ENCODE measurements at regions not wholly inside any gene's neighbourhood (a gene's known extent, or its start where the extent isn't known, plus 50 kb on each side); places are given as distances from the start of the nearest gene placed in this dataset.

DNA sequence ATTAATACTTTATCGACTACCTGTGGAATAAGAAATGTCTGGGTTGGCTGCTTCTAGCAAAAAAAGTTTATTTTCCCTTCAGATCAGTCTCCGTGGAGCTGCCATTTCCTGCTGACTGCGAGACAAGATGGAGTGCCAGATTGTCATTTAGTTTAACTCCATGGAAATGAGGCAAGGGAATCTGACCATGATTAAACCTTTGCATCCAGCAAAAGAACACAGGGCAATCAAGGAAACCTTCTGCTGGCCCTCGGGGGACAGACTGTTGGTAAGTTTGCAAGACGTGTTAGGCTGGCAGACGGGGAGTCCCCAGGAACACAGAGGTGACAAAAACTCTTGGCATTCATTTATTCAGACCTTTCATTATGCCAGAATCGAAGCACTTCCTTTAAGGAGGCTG is 52.2 kb upstream of the SPACA1 start:
- H3K4me1 ChIP-seq (ENCODE audit: control insufficient read depth in 1 of 2, insufficient read depth in 2 of 2, low read length in 2 of 2): no peaks in the 10 kb centered on the region
- H2BK120ac ChIP-seq (ENCODE audit: insufficient read depth, low read length, poor library complexity): no peak overlapping the region
- no peak overlapping the region for H3K4me3 ChIP-seq (ENCODE audit: low read depth, low read length)
- H3K14ac ChIP-seq (ENCODE audit: low read length): no peak overlapping the region
- DNase-seq: no peak
- no peaks in the 10 kb centered on the region for H3K36me3 ChIP-seq (ENCODE audit: control insufficient read depth in 1 of 2, insufficient read depth in 2 of 2, low read length in 2 of 2)
- H3K18ac ChIP-seq (ENCODE audit: low read length): no peak overlapping the region
- no peak overlapping the region for H3K9ac ChIP-seq (ENCODE audit: low read length)
- no peak overlapping the region for H2BK12ac ChIP-seq (ENCODE audit: low read length)
- no peak overlapping the region for H3K4ac ChIP-seq (ENCODE audit: low read depth, low read length)
- no peak overlapping the region for H2AFZ ChIP-seq (ENCODE audit: insufficient read depth, low read length, poor library complexity)
- H3K27me3 ChIP-seq (ENCODE audit: insufficient read depth, low read length): no peaks in the 10 kb centered on the region
- H3K27ac ChIP-seq (ENCODE audit: low read depth, low read length): no peak overlapping the region
- H4K91ac ChIP-seq (ENCODE audit: low read depth, low read length): no peak overlapping the region
- peaks cover under 1% of the 10 kb centered on the region for H3K9me3 ChIP-seq (ENCODE audit: insufficient read depth, low read depth, low read length)
- H3K23ac ChIP-seq (ENCODE audit: low read length): no peak overlapping the region
- no peak overlapping the region for H3K4me2 ChIP-seq (ENCODE audit: low read length)
- H2AK5ac ChIP-seq (ENCODE audit: low read length): no peak overlapping the region
- no peaks in the 10 kb centered on the region for H3K79me1 ChIP-seq (ENCODE audit: low read length)
- no CpG with 5 or more reads among the region's 7 CpGs for WGBS (ENCODE audit: extremely low coverage, insufficient coverage, insufficient read length)
- no peak overlapping the region for H4K12ac ChIP-seq (ENCODE audit: low read depth, low read length)
- no peak overlapping the region for H2BK5ac ChIP-seq (ENCODE audit: low read depth, low read length, poor library complexity)
- H3K79me2 ChIP-seq (ENCODE audit: control insufficient read depth, insufficient read depth, low read length, poor library complexity): no peaks in the 10 kb centered on the region
- H4K8ac ChIP-seq (ENCODE audit: low read depth, low read length): no peak overlapping the region

DNA sequence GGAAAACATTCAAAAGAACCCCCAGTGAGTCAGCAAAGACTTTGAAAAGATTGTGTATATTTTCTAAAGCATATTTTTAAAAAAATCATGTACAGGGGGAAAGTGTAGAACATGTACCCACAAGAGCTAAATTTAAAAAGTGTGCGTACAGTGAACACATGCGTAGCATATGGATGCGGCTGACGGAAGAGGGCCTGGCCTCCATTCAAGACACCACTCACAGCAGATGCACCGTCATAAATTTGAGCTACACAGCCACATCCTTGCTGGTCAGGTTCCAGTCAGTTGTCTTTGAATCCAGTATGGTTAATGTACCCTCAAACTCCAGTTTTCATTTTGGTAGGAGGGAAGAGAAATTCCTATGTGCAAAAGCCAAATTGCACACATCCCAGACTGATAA is 54.3 kb upstream of the SPACA1 start:
- Histone ChIP-seq H3K18ac (ENCODE audit: low read length) (no peak overlapping the region), H3K4me3 (ENCODE audit: low read depth, low read length) (no peak overlapping the region), H3K36me3 (ENCODE audit: control insufficient read depth in 1 of 2, insufficient read depth in 2 of 2, low read length in 2 of 2) (no peaks in the 10 kb centered on the region), H2AFZ (ENCODE audit: insufficient read depth, low read length, poor library complexity) (no peak overlapping the region), H4K91ac (ENCODE audit: low read depth, low read length) (no peak overlapping the region), H2AK5ac (ENCODE audit: low read length) (no peak overlapping the region), H4K8ac (ENCODE audit: low read depth, low read length) (no peak overlapping the region), H3K4ac (ENCODE audit: low read depth, low read length) (no peak overlapping the region), H3K4me1 (ENCODE audit: control insufficient read depth in 1 of 2, insufficient read depth in 2 of 2, low read length in 2 of 2) (no peaks in the 10 kb centered on the region), H2BK5ac (ENCODE audit: low read depth, low read length, poor library complexity) (no peak overlapping the region), H3K9ac (ENCODE audit: low read length) (no peak overlapping the region), H3K14ac (ENCODE audit: low read length) (no peak overlapping the region), H3K79me2 (ENCODE audit: control insufficient read depth, insufficient read depth, low read length, poor library complexity) (no peaks in the 10 kb centered on the region), H2BK120ac (ENCODE audit: insufficient read depth, low read length, poor library complexity) (no peak overlapping the region), H3K79me1 (ENCODE audit: low read length) (no peaks in the 10 kb centered on the region), H2BK12ac (ENCODE audit: low read length) (no peak overlapping the region), H3K27me3 (ENCODE audit: insufficient read depth, low read length) (no peaks in the 10 kb centered on the region), H4K12ac (ENCODE audit: low read depth, low read length) (no peak overlapping the region), H3K9me3 (ENCODE audit: insufficient read depth, low read depth, low read length) (no peaks in the 10 kb centered on the region), H3K4me2 (ENCODE audit: low read length) (no peak overlapping the region), H3K27ac (ENCODE audit: low read depth, low read length) (no peak overlapping the region), H3K23ac (ENCODE audit: low read length) (no peak overlapping the region)
- no peak for DNase-seq
- no CpG with 5 or more reads among the region's 5 CpGs for WGBS (ENCODE audit: extremely low coverage, insufficient coverage, insufficient read length)

DNA sequence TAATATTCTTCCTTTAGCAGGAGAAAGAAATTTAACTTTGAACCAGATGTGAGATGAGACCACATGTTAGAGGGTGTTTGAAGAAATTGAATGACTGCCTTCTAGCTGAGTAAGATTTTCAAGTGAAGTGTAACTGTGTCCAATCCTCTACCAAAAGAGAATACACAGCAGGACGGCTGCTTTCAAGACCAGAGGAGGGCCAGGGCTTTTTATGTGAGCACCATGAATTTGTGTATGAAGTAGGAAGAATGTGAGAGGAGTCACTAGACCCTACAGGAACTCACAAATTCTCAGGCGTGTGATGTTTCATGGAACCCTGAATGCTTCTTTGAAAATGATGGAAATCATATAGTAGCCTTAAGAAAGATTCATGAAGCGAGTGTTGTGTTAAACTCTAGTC is 56.8 kb upstream of the SPACA1 start:
- Histone ChIP-seq H3K23ac (ENCODE audit: low read length) (no peak overlapping the region), H4K8ac (ENCODE audit: low read depth, low read length) (no peak overlapping the region), H4K12ac (ENCODE audit: low read depth, low read length) (no peak overlapping the region), H3K18ac (ENCODE audit: low read length) (no peak overlapping the region), H2AK5ac (ENCODE audit: low read length) (no peak overlapping the region), H3K14ac (ENCODE audit: low read length) (no peak overlapping the region), H4K91ac (ENCODE audit: low read depth, low read length) (no peak overlapping the region), H3K36me3 (ENCODE audit: control insufficient read depth in 1 of 2, insufficient read depth in 2 of 2, low read length in 2 of 2) (no peaks in the 10 kb centered on the region), H2BK12ac (ENCODE audit: low read length) (no peak overlapping the region), H3K27ac (ENCODE audit: low read depth, low read length) (no peak overlapping the region), H3K4ac (ENCODE audit: low read depth, low read length) (no peak overlapping the region), H2BK120ac (ENCODE audit: insufficient read depth, low read length, poor library complexity) (no peak overlapping the region), H3K79me1 (ENCODE audit: low read length) (no peaks in the 10 kb centered on the region), H2AFZ (ENCODE audit: insufficient read depth, low read length, poor library complexity) (no peak overlapping the region), H3K9ac (ENCODE audit: low read length) (no peak overlapping the region), H3K4me2 (ENCODE audit: low read length) (no peak overlapping the region), H2BK5ac (ENCODE audit: low read depth, low read length, poor library complexity) (no peak overlapping the region), H3K4me1 (ENCODE audit: control insufficient read depth in 1 of 2, insufficient read depth in 2 of 2, low read length in 2 of 2) (no peaks in the 10 kb centered on the region), H3K27me3 (ENCODE audit: insufficient read depth, low read length) (no peaks in the 10 kb centered on the region), H3K79me2 (ENCODE audit: control insufficient read depth, insufficient read depth, low read length, poor library complexity) (no peaks in the 10 kb centered on the region), H3K4me3 (ENCODE audit: low read depth, low read length) (no peak overlapping the region), H3K9me3 (ENCODE audit: insufficient read depth, low read depth, low read length) (no peaks in the 10 kb centered on the region)
- WGBS (ENCODE audit: extremely low coverage, insufficient coverage, insufficient read length): no CpG with 5 or more reads among the region's 3 CpGs
- no peak for DNase-seq

DNA sequence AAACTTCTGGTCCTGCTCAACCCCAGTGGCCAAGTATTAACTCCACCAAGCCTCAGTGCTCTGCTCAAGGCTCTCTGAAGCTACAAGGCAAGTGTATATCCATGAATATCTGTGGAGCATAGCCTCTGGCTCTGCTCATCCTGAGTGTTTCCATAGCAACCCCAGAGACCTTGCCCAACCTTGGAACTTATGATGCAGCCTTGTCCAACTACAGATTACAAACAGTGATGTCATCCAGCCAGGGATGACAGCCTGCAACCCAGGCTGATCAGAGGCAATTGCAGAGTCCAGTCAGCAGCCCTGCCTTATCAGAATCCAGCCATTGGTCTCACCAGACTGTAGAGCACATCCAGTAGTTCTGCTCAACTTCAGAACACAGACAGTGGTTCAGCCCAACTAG is 65.5 kb upstream of the SPACA1 start:
- Histone ChIP-seq H2BK12ac (ENCODE audit: low read length) (no peak overlapping the region), H4K12ac (ENCODE audit: low read depth, low read length) (no peak overlapping the region), H3K18ac (ENCODE audit: low read length) (no peak overlapping the region), H4K8ac (ENCODE audit: low read depth, low read length) (no peak overlapping the region), H3K23ac (ENCODE audit: low read length) (no peak overlapping the region), H3K9me3 (ENCODE audit: insufficient read depth, low read depth, low read length) (no peaks in the 10 kb centered on the region), H2BK5ac (ENCODE audit: low read depth, low read length, poor library complexity) (no peak overlapping the region), H4K91ac (ENCODE audit: low read depth, low read length) (no peak overlapping the region), H3K79me1 (ENCODE audit: low read length) (no peaks in the 10 kb centered on the region), H3K4me3 (ENCODE audit: low read depth, low read length) (no peak overlapping the region), H3K27me3 (ENCODE audit: insufficient read depth, low read length) (no peaks in the 10 kb centered on the region), H2AFZ (ENCODE audit: insufficient read depth, low read length, poor library complexity) (no peak overlapping the region), H3K4me1 (ENCODE audit: control insufficient read depth in 1 of 2, insufficient read depth in 2 of 2, low read length in 2 of 2) (no peaks in the 10 kb centered on the region), H3K36me3 (ENCODE audit: control insufficient read depth in 1 of 2, insufficient read depth in 2 of 2, low read length in 2 of 2) (no peaks in the 10 kb centered on the region), H3K79me2 (ENCODE audit: control insufficient read depth, insufficient read depth, low read length, poor library complexity) (no peaks in the 10 kb centered on the region), H3K4ac (ENCODE audit: low read depth, low read length) (no peak overlapping the region), H2AK5ac (ENCODE audit: low read length) (no peak overlapping the region), H3K4me2 (ENCODE audit: low read length) (no peak overlapping the region), H3K9ac (ENCODE audit: low read length) (no peak overlapping the region), H3K27ac (ENCODE audit: low read depth, low read length) (no peak overlapping the region), H3K14ac (ENCODE audit: low read length) (no peak overlapping the region), H2BK120ac (ENCODE audit: insufficient read depth, low read length, poor library complexity) (no peak overlapping the region)
- DNase-seq: no peak

DNA sequence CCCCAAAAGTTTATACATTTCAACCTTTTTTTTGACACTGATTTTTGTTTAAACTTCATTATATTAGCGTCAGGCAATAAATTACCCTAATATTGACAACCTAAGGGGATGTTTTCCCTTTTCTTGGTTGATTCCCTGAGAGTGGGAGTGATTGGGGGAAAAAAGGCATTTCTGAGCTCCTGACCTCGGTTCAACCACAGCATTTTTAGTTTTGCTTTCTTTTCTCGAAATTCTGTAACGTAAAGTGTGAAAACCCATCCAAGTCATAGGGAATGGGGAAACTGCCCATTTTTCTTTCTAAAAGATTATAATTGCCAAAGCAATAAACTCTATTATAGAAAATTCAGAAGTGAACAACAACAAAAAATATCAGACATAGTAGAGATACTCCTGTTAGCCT is 67.9 kb upstream of the SPACA1 start:
- Histone ChIP-seq H2BK120ac (ENCODE audit: insufficient read depth, low read length, poor library complexity) (no peak overlapping the region), H3K36me3 (ENCODE audit: control insufficient read depth in 1 of 2, insufficient read depth in 2 of 2, low read length in 2 of 2) (no peaks in the 10 kb centered on the region), H4K12ac (ENCODE audit: low read depth, low read length) (no peak overlapping the region), H3K4me1 (ENCODE audit: control insufficient read depth in 1 of 2, insufficient read depth in 2 of 2, low read length in 2 of 2) (no peaks in the 10 kb centered on the region), H4K8ac (ENCODE audit: low read depth, low read length) (no peak overlapping the region), H3K27me3 (ENCODE audit: insufficient read depth, low read length) (no peaks in the 10 kb centered on the region), H2AFZ (ENCODE audit: insufficient read depth, low read length, poor library complexity) (no peak overlapping the region), H3K23ac (ENCODE audit: low read length) (no peak overlapping the region), H3K79me1 (ENCODE audit: low read length) (no peaks in the 10 kb centered on the region), H4K91ac (ENCODE audit: low read depth, low read length) (no peak overlapping the region), H3K4ac (ENCODE audit: low read depth, low read length) (no peak overlapping the region), H3K27ac (ENCODE audit: low read depth, low read length) (no peak overlapping the region), H3K14ac (ENCODE audit: low read length) (no peak overlapping the region), H3K9me3 (ENCODE audit: insufficient read depth, low read depth, low read length) (no peaks in the 10 kb centered on the region), H3K79me2 (ENCODE audit: control insufficient read depth, insufficient read depth, low read length, poor library complexity) (no peaks in the 10 kb centered on the region), H2BK12ac (ENCODE audit: low read length) (no peak overlapping the region), H2BK5ac (ENCODE audit: low read depth, low read length, poor library complexity) (no peak overlapping the region), H3K4me2 (ENCODE audit: low read length) (no peak overlapping the region), H3K9ac (ENCODE audit: low read length) (no peak overlapping the region), H3K18ac (ENCODE audit: low read length) (no peak overlapping the region), H2AK5ac (ENCODE audit: low read length) (no peak overlapping the region), H3K4me3 (ENCODE audit: low read depth, low read length) (no peak overlapping the region)
- no CpG with 5 or more reads among the region's 4 CpGs for WGBS (ENCODE audit: extremely low coverage, insufficient coverage, insufficient read length)
- DNase-seq: no peak
